Pancreas (tissue), 10 donors: ENCODE measurements at regions not wholly inside any gene's neighbourhood (a gene's known extent, or its start where the extent isn't known, plus 50 kb on each side); places are given as distances from the start of the nearest gene placed in this dataset.

ENCODE experiments used
- ATAC-seq, 4 donors: fragments of 200-7000 bp; cut with Tn5 transposase; one replicate each; pipeline versions ENCODE4 v1.8.0 to v1.9.1; 2020; ENCODE audit warnings: mild to moderate bottlenecking in 4 of 4, moderate library complexity in 4 of 4
- DNase-seq, 6 donors: peaks; one replicate each; pipeline ENCODE4 v3.0.0-alpha.2; 2020
- FAIRE-seq: peaks from 2 replicates; lab custom pipeline; 2012; peaks lifted over from hg19 to GRCh38; lab: Jason Lieb, UNC
- H3K27ac ChIP-seq, 4 donors: fragments of 200-600 bp; sonication (generic); 1 replicate in 3 of 4; 2 replicates in 1 of 4; pipeline versions ENCODE4 v1.5.0 to v1.8.0; 2020
- H3K27me3 ChIP-seq, 4 donors: fragments of 200-600 bp; one replicate each; pipeline ENCODE4 v1.8.0; 2021
- H3K36me3 ChIP-seq, 3 donors: fragments of 200-600 bp; sonication (generic) in 1 of 3; one replicate each; pipeline versions ENCODE4 v1.5.0 to v1.8.0; 2020 to 2021
- H3K4me1 ChIP-seq, 3 donors: fragments of 200-600 bp; one replicate each; pipeline ENCODE4 v1.8.0; 2021
- H3K4me3 ChIP-seq, 4 donors: fragments of 200-600 bp; sonication (generic) in 2 of 4; one replicate each; pipeline versions ENCODE4 v1.5.0 to v1.8.0; 2020 to 2021
- H3K9me3 ChIP-seq, 4 donors: fragments of 200-600 bp; one replicate each; pipeline ENCODE4 v1.8.0; 2021
- WGBS, 2 donors: extraction: QIAGEN DNeasy Blood & Tissue Kit; methylation state at CpG; one replicate each; pipeline ENCODE4 v1.1.7; 2013; 5-methylcytosine and 5-hydroxymethylcytosine counted together
- intact Hi-C, 3 donors: fragments of 100-400 bp; cut with DNase I; formaldehyde crosslinking; loops; one replicate each; pipeline versions ENCODE4 v1.11.1 to v1.14.2; 2022
- TF ChIP-seq, protein P1 (sequence below), 4 donors: fragments of 200-600 bp; sonication (generic) in 3 of 4; IDR thresholded peaks; one replicate each; pipeline versions ENCODE4 v1.5.0 to v1.8.0; 2021; ENCODE audit warnings: antibody characterized with exemption in 4 of 4
- donor health status: healthy with polysubstance abuse.
- donor health status: DM: no; HTN: no; CAD: no; lungs with moderate emphysema.
- donor health status: DM: no; HTN: no; CAD: no.
- donor health status: control.
- donor health status: control.
- donor health status: Bipolar disorder and iron deficiency.
- donor health status: DM: yes; HTN: yes; CAD: no.
- donor health status: DM: no; HTN: no; CAD: no.
- donor health status: DM: no; HTN: no; CAD: no.
- donor health status: DM: yes; HTN: yes; CAD: no.

DNA sequence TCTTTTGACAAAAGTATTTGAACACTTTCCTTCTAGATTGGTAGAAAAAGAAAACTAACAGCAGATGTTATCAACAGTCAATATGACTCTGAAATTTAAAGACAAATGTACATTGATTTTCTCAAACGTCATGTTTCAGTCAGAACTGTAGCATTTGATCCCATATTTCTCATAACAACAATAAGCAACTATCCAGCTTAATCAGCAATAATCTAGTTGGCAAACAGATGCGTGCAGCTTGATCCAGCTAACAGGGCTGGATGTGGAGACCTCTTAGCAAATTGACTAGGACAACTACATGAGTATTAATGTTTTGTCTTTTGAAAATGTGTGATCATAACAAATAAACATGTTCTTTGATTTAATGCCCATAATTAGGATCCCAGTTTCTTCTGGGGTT, 94.0 kb upstream of the STT3B start:
- Histone ChIP-seq H3K9me3 (no peaks in the 10 kb centered on the region), H3K4me1 (no peaks in the 10 kb centered on the region), H3K4me3 (no peak overlapping the region), H3K27me3 (no peaks in the 10 kb centered on the region), H3K27ac (no peak overlapping the region), H3K36me3 (no peaks in the 10 kb centered on the region)
- DNase-seq (no peak), FAIRE-seq (no peak), ATAC-seq (no peak)
- intact Hi-C loops = no loop called here
- 6 to 24% methylated on average over 2 of the region's 2 CpGs for WGBS, 2 donors
- TF ChIP-seq, protein P1, sequence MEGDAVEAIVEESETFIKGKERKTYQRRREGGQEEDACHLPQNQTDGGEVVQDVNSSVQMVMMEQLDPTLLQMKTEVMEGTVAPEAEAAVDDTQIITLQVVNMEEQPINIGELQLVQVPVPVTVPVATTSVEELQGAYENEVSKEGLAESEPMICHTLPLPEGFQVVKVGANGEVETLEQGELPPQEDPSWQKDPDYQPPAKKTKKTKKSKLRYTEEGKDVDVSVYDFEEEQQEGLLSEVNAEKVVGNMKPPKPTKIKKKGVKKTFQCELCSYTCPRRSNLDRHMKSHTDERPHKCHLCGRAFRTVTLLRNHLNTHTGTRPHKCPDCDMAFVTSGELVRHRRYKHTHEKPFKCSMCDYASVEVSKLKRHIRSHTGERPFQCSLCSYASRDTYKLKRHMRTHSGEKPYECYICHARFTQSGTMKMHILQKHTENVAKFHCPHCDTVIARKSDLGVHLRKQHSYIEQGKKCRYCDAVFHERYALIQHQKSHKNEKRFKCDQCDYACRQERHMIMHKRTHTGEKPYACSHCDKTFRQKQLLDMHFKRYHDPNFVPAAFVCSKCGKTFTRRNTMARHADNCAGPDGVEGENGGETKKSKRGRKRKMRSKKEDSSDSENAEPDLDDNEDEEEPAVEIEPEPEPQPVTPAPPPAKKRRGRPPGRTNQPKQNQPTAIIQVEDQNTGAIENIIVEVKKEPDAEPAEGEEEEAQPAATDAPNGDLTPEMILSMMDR (IDR thresholded peaks at IDR 0.05) = no peak

DNA sequence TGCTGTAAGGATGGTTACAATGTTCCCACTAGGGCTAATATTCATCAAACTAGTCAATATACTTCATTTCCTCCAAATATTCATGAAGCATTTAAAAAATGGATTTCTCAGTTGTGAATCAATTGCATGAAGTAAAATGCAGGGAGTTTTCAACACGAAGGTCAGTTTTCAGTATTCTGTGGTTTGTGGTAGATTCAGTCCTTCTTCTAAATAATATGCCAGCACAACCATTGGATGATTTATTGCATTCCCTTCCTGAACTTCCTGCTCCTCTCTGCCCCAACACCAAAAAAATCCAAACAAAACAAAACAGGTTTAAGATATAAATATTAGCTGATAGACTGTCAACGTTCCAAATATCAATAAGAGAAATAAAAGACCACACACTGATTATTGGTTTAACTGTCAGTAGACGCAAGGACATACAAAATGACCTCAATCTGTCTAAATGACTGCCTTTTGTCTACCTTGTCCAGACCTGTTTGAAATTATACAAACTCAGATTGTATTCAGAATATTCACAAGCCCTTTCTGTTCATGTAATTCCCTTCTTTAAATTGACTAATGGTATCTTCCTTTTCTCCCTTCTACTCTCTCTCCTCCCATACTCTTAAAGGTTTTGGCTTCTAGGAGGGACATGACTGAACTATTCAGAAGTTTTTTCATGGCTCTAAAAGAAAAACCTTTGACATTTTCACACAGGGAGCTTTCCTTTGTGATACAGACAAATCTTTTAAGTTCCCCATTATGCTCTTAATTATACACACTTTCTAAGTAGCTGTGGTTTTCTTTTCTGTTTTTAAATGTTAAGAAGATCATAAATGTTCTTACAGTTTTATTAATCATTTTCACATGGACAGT, 92.6 kb upstream of the STT3B start:
- no peaks in the 10 kb centered on the region for H3K9me3 ChIP-seq
- no peak overlapping the region for H3K27ac ChIP-seq
- no peak overlapping the region for H3K4me3 ChIP-seq
- H3K27me3 ChIP-seq = no peaks in the 10 kb centered on the region
- TF ChIP-seq, protein P1 (IDR thresholded peaks at IDR 0.05) = no peak
- no peak for DNase-seq
- H3K36me3 ChIP-seq = no peaks in the 10 kb centered on the region
- no peak for ATAC-seq
- intact Hi-C loops = no loop called here
- no peaks in the 10 kb centered on the region for H3K4me1 ChIP-seq
- WGBS, 2 donors = 14 to 22% methylated on average over 3 of the region's 3 CpGs
- FAIRE-seq = no peak

DNA sequence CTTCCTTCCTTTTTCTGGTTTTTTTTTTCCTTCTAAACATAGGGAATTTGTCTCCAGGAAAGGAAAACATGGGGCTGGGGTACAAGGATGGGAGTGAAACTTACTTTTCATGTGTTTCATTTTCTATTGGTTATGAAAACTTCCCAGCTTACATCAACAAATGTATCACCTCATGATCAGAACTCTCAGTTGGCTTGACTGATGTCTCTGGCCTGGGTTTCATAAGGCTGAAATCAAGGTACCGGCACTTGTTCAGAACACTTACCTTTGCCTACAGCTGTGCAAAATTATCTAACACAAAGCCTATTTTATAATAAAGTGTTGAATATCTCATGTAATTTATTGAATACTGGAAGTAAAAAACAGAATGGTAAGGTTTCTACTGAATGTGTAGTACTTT, 91.8 kb upstream of the STT3B start:
- DNase-seq (no peak), ATAC-seq (no peak), FAIRE-seq (no peak)
- H3K4me1 ChIP-seq = no peaks in the 10 kb centered on the region
- no peaks in the 10 kb centered on the region for H3K9me3 ChIP-seq
- 75 to 95% methylated on average over 1 of the region's 1 CpG for WGBS, 2 donors
- TF ChIP-seq, protein P1 (IDR thresholded peaks at IDR 0.05) = no peak
- no peaks in the 10 kb centered on the region for H3K36me3 ChIP-seq
- no peak overlapping the region for H3K27ac ChIP-seq
- intact Hi-C loops = no loop called here
- H3K4me3 ChIP-seq = no peak overlapping the region
- H3K27me3 ChIP-seq = no peaks in the 10 kb centered on the region

DNA sequence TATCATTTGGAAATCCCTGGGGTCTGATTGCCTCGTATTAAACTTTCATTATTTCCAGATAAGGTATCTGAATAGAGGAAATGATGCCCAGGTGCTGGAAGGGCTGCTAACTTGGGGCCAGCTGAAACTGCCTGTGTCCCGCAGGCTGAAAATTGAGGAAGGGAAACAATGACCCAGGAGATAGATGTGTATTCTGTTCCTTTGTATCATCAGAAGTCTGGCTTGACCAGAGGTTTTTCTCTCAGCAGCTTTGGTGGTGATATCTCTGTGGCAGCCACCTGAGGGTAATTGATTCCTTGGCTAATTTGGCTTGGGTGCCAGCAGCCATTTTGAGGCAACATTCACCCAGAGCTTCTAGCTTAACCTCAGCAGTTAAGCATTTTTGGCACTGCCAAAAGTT, 90.0 kb upstream of the STT3B start:
- H3K36me3 ChIP-seq = no peaks in the 10 kb centered on the region
- DNase-seq = no peak
- TF ChIP-seq, protein P1 (IDR thresholded peaks at IDR 0.05) = no peak
- no peak for ATAC-seq
- H3K27ac ChIP-seq = no peak overlapping the region
- intact Hi-C loops = no loop called here
- no peak overlapping the region for H3K4me3 ChIP-seq
- H3K4me1 ChIP-seq = no peaks in the 10 kb centered on the region
- H3K27me3 ChIP-seq = no peaks in the 10 kb centered on the region
- no peak for FAIRE-seq
- no peaks in the 10 kb centered on the region for H3K9me3 ChIP-seq
- 53 to 57% methylated on average over 2 of the region's 2 CpGs for WGBS, 2 donors
